AG08396 (cell line): ENCODE measurements at regions not wholly inside any gene's neighbourhood (a gene's known extent, or its start where the extent isn't known, plus 50 kb on each side); places are given as distances from the start of the nearest gene placed in this dataset.

Experiments used
- DNase-seq: peaks from one replicate; pipeline ENCODE4 v3.0.0; 2012; ENCODE audit warnings: low spot score, mixed read lengths

DNA sequence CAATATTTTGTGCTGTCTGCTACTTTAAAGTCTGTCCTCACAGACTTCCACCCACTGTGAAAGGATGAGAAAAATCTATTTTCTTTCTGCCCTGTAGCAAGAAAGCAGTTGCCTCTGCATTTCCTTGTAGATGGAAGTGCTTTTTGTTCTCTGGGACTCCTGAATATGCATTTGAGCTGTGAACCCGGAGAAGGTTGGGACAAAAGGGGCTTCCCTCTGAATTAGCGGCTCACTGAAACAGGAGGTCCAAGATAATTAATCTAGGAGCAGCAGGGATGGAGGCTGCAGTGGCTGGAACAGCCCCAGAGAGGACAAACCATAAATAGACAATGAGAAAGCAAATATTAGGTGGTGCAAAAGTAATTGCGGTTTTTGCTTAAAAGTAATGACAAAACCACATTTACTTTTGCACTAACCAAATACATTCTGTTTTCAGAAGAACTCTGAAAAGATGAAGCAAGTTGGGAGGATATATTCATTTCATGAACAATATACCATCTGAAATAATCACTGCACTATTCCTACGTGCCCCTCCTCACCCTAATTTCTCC, 143.4 kb upstream of the KBTBD8 start:
- DNase-seq, result no peak

GRCh38 chr3:66856533-66856932, 141.6 kb upstream of the KBTBD8 start:
- DNase-seq, result no peak

DNA sequence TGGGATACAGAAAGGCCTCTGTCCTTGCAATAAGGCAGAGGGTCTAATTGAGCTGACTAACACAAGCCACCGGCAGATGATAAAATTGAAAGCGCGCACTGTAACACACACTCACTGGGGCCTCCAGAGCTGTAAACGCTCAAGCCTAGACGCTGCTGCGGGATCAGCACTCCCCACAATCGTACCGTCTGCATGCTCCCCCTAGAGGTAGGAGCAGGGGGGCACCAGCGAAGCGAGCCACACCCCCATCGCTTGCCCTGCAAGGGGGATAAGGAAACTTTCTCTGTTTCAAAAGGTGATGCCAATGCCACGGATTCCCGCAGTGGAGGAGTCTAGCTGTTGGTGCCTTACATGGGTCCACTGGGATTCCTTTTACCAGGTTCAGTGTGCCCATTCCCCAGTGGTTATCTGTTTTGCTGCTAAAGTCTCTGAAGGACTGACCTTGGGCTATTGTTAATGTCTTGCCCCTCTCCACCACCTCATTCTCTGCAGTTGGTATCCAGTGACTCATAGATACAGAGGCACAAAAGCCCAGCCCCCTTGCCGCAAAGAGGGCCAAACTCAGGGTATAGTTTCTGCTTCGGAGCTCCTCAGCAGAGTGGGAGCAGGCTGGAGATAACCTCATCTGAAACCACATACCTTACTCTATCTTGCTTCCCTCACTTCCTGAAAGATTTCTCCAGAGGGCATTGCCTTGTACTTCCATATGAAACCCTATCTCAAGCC, 139.3 kb upstream of the KBTBD8 start:
- DNase-seq, result no peak

DNA sequence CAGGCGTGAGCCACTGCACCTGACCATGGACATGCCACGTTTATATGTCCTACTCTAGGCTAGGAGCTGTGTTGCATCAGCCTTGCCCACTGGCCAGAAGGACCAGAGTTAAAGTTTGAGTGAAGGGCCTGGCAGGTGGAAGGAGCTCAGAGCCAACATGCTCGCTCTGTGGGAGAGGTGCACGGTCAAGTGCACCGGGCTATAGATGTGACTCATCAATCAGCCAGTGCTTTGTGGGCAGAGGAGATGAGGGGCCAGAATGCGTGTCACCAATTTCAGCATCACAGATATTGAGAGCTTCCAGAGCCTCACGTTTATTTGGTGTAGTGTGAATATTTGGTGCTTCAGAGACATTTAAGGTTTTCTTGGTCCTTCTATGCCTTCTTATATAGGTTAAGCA, 137.3 kb upstream of the KBTBD8 start:
- DNase-seq, result no peak

DNA sequence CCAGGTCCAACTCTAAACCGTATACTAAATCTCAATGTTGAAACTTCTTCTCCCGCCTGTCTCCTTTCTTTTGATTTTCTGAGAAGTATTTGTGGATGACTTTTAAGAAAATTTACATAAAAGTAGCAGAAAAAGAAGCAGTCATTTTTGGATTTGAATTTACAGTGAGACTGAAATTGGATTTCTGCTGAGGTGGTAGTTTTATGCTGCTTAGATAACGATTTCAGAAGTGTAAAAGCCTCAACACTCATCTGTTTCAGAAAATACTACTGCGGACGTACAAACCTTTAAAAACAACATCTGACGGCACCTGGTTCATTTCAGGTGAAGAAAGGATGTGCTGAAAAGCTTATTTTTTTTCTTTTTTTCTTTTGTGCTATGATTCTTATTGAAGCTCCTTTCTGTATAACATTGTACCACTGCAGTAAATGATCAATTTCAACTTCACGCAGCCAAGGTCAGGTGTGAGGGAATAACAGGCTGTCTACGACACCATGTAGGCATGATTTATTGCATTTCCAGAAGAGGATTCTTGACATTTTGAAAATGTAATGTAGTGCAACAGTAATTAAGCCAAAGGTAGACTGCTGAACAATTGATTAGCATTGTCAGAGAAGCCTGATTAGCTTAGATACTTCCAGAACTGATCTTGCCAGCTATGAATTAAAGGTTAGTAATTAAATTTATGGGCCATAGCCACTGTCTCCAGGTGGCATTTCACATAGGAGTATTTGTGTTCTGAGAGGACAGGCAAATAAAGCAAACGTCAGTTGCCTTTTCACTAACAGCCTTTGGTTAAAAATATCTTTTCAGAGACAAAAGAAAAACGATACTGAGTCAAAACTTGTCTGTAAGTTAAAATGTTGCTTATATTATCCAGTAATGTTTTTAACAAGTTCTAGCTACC, 134.6 kb upstream of the KBTBD8 start:
- no peak for DNase-seq

DNA sequence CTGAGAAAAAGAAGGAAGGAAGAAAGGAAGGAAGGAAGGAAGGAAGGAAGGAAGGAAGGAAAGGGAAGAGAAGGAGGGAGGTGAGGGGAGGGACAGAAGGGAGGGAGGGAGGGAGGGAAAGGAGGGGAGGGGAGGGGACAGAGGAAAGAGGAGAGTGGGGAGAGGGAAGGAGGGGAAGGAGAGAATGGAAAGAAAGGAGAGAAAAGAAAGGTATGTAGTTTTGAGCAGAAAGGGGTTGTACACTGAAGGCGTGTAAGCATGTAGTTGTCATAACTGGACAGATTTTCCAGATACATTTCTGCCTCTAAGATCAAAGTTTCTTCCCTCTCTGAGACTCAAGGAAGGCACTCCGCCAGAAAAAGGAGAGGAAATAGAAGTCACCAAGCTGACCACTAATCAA, 113.4 kb upstream of the KBTBD8 start:
- DNase-seq, result no peak

- DNase-seq, result no peak
Measured at GRCh38 chr3:66885326-66886000, 112.6 kb upstream of the KBTBD8 start.

DNA sequence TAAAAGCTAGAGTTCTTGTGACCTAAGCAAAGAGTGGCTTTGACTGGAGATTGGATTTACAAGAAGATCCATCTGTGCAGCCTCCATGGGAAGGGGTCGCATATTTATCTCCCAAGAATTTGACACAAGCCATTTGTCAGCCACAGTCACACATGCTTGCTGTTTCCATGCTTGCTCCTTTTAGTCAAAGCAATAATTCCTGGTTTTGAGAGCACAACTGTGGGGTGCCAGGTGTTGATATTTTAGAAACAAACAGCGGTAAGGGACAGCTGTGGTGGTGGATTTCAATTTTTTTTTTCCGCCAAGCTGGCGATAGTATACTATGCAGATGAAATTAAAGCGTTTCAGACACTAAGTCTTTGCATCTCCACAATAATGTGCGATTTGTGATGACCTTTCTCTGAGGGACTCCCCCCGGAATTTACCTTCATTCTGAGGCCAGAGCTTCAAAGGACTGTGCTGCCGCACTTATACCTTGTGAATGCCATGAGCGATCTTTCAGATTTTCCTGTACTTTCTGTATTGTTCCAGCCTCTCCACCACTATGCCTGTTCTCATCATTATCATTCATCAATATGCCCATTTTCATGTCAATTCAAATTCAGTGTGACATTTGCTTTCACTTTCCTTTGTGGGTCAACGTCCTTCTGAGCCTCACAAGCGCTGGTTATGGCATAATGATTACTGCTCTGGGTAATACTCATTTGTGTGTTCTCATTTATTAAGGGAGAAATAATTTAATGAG, 108.2 kb upstream of the KBTBD8 start:
- DNase-seq, result no peak

DNA sequence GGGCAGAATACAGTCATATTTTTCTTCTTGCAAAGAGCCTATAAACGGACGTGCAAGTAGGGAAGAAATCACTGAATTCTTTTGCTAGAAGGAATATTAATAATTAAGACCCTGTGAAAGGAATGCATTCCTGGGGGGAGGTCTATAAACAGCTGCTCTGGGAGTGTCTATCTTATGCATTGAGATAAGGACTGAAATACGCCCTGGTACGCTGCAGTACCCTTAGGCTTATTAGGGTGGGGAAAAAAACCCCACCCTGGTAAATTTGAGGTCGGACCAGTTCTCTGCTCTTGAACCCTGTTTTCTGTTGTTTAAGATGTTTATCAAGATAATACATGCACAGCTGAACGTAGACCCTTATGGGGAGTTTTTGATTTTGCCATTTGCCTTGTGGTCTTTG, 100.0 kb upstream of the KBTBD8 start:
- DNase-seq, result no peak

DNA sequence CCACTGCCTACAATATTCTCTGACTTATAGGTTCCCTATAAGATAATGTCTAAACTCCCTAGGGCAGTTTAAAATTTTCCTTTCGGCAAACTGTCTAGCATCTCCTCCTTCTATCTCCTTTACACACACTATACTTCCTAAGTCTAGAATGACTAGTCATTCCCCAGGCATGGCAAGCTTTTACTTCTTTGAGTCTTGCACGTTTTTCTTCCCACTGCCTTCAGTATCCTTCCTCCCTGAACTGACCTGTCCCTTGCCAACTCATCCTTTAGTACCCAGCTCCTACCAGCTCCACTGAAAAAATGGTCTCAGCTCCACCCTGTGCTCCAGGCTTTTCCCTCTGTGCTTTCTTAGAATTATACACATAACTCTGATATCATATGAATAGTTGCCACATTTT, 93.8 kb upstream of the KBTBD8 start:
- no peak for DNase-seq

DNA sequence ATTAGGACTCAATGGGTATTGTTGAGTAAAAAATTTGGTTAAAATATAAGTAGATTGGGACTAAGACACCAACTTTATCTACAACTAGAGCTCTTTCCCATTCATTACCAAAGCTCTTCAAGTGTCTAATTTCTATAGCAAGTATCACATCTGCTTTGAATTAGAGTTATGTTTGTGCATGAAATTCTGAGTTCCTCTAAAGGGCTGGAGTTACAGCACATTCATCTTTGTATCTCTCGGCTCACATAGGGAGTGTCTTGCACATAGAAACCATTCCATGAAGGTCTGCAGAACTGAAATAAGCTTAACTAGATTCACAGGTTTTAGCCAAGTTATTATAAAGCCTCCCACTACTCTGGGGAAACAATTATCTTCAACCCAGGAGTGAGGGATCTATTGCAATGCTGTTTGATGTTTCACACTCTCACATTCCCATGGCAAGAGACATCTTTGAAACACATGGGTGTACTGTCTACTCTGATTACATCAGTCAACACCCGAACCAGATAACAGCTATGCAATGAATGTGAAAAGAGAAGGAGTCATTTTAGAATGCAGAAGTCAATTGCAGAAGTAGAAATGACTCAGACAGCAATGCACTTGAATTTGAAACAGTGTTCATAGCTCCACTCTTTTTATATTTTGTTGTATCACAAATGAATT, 93.1 kb upstream of the KBTBD8 start:
- no peak for DNase-seq

DNA sequence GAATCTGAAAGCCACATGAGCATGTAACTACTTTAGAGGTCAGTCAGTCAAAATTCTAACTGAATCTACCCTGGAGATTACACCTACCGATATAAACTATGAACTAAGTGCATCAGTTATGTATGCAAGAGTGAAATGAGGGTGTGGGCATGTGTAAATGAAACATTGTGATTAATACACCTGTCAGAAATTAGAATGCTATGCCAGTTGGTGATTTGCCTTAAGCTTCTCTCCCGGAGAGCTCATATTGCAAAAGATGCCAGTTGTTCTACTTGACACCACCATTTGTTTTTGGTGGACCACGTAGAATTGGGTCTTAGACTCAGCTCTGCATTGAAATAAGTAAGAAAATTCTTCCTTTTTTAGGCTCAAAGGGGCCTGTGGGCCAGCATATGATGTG, 91.0 kb upstream of the KBTBD8 start:
- no peak for DNase-seq

- no peak for DNase-seq
Measured at GRCh38 chr3:66910266-66911055, 87.6 kb upstream of the KBTBD8 start.

DNA sequence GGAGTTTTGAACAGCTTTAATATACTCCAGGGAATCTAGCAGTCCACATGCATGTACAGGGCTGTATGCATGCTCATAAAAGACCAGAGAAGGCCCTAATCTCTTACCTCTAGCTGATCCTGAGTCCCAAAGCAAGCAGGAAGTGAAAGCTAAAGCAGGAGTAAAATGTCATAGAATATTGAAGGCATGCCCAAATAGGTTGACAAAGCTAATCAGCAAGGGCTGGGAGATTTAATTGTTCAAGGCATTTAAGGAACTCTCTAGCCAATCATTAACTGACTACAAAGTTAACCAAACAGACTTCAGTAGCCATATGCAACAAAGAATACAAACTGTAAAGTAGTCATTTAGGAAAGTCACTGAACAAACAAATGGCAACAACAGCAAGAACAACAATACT, 85.8 kb upstream of the KBTBD8 start:
- no peak for DNase-seq

- DNase-seq, result no peak
Measured at GRCh38 chr3:66922058-66922457, 76.0 kb upstream of the KBTBD8 start.

DNA sequence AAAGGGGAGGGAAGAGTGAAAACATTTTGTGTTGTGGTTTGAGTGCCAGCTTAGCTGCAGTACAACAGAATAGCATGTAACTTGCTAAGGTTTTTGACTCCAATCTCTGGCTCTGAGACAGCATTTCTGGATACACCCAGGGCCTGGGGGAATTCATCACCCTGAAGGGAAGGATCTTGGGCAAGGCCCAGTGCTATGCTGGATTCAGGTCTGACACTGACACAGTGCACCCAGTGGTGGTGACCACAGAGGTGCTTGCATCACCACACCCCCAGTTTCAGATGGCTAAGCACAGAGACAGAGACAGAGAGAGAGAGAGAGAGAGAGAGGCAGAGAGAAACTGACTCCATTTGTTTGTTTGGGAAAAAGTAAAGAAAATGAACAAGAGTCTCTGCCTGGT, 74.1 kb upstream of the KBTBD8 start:
- no peak for DNase-seq

- DNase-seq, result no peak
Measured at GRCh38 chr3:66928252-66928651, 69.9 kb upstream of the KBTBD8 start.

GRCh38 chr3:66931291-66931690, 66.8 kb upstream of the KBTBD8 start:
- DNase-seq, result no peak

- no peak for DNase-seq
Measured at GRCh38 chr3:66931699-66932098, 66.4 kb upstream of the KBTBD8 start.

GRCh38 chr3:66933233-66933632, 64.9 kb upstream of the KBTBD8 start:
- no peak for DNase-seq

- DNase-seq, result no peak
Measured at GRCh38 chr3:66934041-66934440, 64.1 kb upstream of the KBTBD8 start.
